Left colon (tissue), 2 donors: ENCODE measurements at regions not wholly inside any gene's neighbourhood (a gene's known extent, or its start where the extent isn't known, plus 50 kb on each side); places are given as distances from the start of the nearest gene placed in this dataset.

Experiments
- ATAC-seq: fragments of 200-7000 bp; cut with Tn5 transposase; one replicate; pipeline ENCODE4 v1.9.1; 2020; ENCODE audit warnings: mild to moderate bottlenecking, moderate library complexity
- DNase-seq, 2 donors: peaks; one replicate each; pipeline ENCODE4 v3.0.0-alpha.2; 2020
- intact Hi-C, 2 donors: fragments of 100-400 bp; cut with DNase I in 1 of 2; cut with micrococcal nuclease in 1 of 2; formaldehyde crosslinking; loops; one replicate each; pipeline versions ENCODE4 v1.11.2 to v1.14.0; 2022; cut with DNase I, micrococcal nuclease
- donor health status: DM: no; HTN: no; CAD: no.
- donor health status: DM: yes; HTN: yes; CAD: no.

- intact Hi-C loops = no loop called here
- ATAC-seq = no peak
- no peak for DNase-seq
Measured at GRCh38 chr1:221015159-221015790, 136.0 kb downstream of the HLX start.

GRCh38 chr1:221016751-221017150 is 137.5 kb downstream of the HLX start:
- intact Hi-C loops = no loop called here
- DNase-seq (no peak), ATAC-seq (no peak)

- DNase-seq = no peak
- no peak for ATAC-seq
- intact Hi-C loops = no loop called here
Measured at GRCh38 chr1:221018414-221018813, 139.2 kb downstream of the HLX start.

GRCh38 chr1:221022331-221022730 is 143.1 kb downstream of the HLX start:
- ATAC-seq (no peak), DNase-seq (no peak)
- intact Hi-C loops = no loop called here

- no peak for DNase-seq
- ATAC-seq = no peak
- intact Hi-C loops = no loop called here
Measured at GRCh38 chr1:221023482-221023881, 144.2 kb downstream of the HLX start.

- intact Hi-C loops = no loop called here
- DNase-seq (no peak), ATAC-seq (no peak)
Measured at GRCh38 chr1:221025501-221025900, 146.3 kb downstream of the HLX start.

- DNase-seq (no peak), ATAC-seq (no peak)
- intact Hi-C loops = no loop called here
Measured at GRCh38 chr1:221025956-221026355, 146.7 kb downstream of the HLX start.

GRCh38 chr1:221029981-221030649 is 150.9 kb downstream of the HLX start:
- ATAC-seq = no peak
- intact Hi-C loops = no loop called here
- DNase-seq = no peak

- intact Hi-C loops = no loop called here
- DNase-seq (no peak), ATAC-seq (no peak)
Measured at GRCh38 chr1:221030990-221031389, 151.7 kb downstream of the HLX start.

GRCh38 chr1:221031458-221032203 is 152.4 kb downstream of the HLX start:
- intact Hi-C loops = no loop called here
- no peak for DNase-seq
- ATAC-seq = no peak

GRCh38 chr1:221032204-221032585 is 153.0 kb downstream of the HLX start:
- no peak for DNase-seq
- intact Hi-C loops = no loop called here
- ATAC-seq = no peak

- DNase-seq = no peak
- no peak for ATAC-seq
- intact Hi-C loops = no loop called here
Measured at GRCh38 chr1:221032637-221033280, 153.5 kb downstream of the HLX start.

- no peak for DNase-seq
- ATAC-seq = no peak
- intact Hi-C loops = no loop called here
Measured at GRCh38 chr1:221035662-221036153, 156.5 kb downstream of the HLX start.

- no peak for ATAC-seq
- intact Hi-C loops = no loop called here
- no peak for DNase-seq
Measured at GRCh38 chr1:221039616-221040015, 160.4 kb downstream of the HLX start.

- no peak for DNase-seq
- intact Hi-C loops = no loop called here
- no peak for ATAC-seq
Measured at GRCh38 chr1:221040101-221040500, 160.9 kb downstream of the HLX start.

GRCh38 chr1:221040691-221041285 is 161.5 kb downstream of the HLX start:
- ATAC-seq = no peak
- intact Hi-C loops = no loop called here
- DNase-seq = no peak

GRCh38 chr1:221044538-221044937 is 165.3 kb downstream of the HLX start:
- intact Hi-C loops = no loop called here
- DNase-seq = no peak
- ATAC-seq = no peak

- ATAC-seq = no peak
- DNase-seq = no peak
- intact Hi-C loops = no loop called here
Measured at GRCh38 chr1:221045151-221045550, 165.9 kb downstream of the HLX start.
